UCSD-AML1 (cell line): ENCODE measurements at regions not wholly inside any gene's neighbourhood (a gene's known extent, or its start where the extent isn't known, plus 50 kb on each side); places are given as distances from the start of the nearest gene placed in this dataset.

Experiments
- DNase-seq: peaks from one replicate; lab custom pipeline; 2025; ENCODE audit not compliant: unreplicated experiment; lab: John Stamatoyannopoulos, UW

DNA sequence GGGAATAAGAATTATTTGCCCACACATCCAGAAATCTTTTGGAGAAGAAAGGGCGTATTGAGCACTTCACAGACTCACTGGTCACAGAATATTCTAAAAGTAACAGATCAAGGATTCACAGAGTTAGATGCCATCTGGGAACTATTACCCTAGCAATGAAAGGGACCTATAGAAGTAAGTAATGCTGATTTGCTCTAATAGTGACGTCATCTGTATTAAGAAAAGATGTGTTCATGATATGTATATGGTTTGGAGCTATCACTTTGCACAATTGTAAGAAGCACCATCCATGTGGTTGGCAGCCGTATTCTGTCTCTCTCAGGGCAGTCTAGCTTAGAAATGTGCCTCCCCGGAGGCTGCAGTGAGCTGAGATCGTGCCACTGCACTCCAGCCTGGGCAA, 52.8 kb upstream of the SV2C start:
- no peak for DNase-seq

DNA sequence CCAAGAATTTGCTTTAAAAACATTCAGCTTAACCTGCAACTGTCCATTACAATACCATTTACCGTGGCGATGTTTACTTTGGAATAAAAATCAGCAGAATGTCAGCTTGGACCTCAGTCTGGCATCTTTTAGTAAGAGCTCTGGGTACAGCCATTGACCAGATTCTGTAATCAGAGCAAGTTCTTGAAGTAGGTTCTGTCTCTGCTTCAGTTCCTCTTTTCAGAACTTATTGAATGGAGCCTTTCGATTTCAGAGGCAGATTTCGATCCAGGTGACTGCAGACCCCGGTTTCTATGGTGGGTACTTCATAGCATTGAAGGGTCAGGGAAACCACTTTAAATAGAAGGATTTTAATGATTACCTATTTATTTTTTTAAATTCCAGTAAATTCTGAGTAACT, 53.4 kb upstream of the SV2C start:
- DNase-seq: no peak

- DNase-seq: no peak
Measured at GRCh38 chr5:76025790-76026189, 57.4 kb upstream of the SV2C start.

DNA sequence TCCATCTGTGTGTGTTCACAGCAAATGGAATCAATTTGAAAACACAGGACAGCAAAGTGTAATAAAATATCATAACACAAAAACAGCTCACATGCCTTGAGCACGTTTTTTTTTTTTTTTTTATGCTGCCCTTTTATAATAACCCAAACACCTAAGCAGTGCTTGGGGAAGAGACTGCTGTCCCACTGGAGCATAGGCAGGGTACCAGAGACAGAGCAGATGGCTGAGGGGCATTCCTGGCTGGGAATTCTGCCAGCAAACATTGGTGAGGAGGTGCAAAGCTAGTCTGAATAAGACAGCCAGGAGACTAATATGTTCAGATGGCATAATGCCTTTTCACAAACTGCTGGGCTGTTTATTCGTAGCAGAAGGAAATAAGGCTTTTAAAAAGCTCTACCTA, 58.1 kb upstream of the SV2C start:
- no peak for DNase-seq

GRCh38 chr5:76022611-76023010, 60.6 kb upstream of the SV2C start:
- DNase-seq: no peak

- DNase-seq: no peak
Measured at GRCh38 chr5:76021936-76022584, 61.1 kb upstream of the SV2C start.

GRCh38 chr5:76016258-76016657, 66.9 kb upstream of the SV2C start:
- DNase-seq: no peak

DNA sequence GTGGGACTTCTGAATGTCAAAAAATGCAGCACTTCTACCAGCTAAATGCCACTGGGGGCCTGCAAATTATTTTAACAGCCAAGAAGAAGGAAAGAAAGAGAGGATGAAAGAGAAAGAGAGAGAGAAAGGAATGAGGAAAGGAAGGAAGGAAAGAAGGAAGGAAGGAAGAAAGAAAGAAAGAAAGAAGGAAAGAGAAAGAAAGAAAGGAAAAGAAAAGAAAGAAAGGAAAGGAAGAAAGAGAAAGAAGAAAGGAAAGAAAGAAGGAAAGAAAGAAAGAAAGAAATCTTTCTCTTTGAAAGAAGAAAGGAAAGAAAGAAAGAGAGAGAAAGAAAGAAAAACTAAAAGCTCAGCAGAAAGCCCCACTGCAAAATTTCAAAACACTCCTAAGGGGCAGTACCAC, 69.2 kb upstream of the SV2C start:
- no peak for DNase-seq

DNA sequence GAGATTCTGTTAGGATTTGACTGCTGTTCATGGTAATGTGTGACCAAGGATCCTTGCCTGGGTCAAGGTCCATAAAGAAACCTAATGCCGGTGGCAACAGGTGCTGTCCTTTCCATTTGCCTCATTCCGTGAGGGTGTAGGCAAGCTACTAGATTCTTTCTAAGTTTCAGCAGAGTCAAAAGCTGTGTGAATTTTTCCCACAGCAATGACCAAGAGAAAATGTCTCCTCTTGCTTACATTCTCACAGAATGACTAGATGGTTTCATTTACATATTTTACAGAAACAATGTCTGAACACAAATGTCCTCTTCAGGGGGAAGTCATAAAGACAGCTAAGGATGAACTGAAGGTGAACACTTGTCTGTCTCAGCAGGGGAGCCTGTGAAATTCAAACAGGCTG, 75.3 kb upstream of the SV2C start:
- DNase-seq: no peak

GRCh38 chr5:76000582-76000981, 82.6 kb upstream of the SV2C start:
- DNase-seq: no peak

- DNase-seq: no peak
Measured at GRCh38 chr5:75993643-75994520, 89.3 kb upstream of the SV2C start.

DNA sequence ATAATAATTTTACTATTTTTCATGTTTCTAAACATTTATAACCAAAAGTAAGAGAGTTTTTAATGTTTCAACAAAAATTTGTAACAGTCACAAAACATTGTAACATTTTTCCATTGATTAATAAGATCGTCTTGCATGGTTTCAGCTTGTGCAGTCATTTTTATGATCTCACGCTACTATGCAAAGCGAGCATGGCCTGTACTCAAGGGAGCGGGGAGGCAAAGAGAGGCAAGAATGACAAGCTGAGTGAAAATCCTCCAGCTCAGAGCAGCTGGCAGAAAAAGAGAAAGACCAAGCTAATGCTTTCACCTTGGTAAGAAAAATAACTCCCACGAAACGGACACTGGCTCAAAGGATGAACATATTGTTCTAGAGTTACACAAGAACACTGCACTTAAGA, 90.0 kb upstream of the SV2C start:
- DNase-seq: no peak

DNA sequence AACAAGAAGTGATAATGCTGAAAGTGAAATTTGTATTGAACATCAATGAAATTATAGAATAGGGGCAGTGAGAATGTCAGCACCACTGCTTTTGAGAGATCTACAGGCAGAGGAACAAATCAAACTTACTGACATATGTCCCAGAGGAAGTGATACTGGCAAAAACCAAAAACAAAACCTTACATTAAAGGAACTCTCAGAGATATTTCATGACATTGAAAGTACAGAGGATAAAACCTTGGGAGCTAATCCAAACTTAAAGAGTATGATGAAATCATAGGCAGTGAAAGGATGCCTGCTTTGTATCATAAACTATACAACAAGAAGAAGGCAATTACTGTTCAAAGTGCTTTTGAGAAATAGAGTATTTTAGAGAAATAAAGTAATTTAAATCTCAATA, 90.4 kb upstream of the SV2C start:
- DNase-seq: no peak

GRCh38 chr5:75985077-75985476, 98.1 kb upstream of the SV2C start:
- no peak for DNase-seq

DNA sequence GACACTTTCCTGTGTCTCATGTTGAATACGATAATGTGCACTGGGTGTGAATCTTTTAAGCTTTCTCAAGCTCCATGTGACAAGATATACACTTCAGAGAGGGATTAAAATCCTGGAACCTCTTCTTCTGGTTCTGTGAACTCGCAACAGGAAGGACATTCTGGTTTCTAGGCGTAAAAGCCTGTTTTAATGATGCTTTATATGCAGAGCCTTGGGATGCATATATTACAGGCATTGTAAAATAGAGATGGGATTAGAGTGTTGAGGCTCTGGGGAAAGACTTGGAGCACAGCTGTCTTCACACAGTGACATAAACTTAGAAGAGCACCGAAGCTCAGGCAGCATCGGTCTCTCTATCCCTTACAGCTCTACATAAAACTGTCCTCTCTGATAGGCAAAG, 107.7 kb upstream of the SV2C start:
- no peak for DNase-seq

DNA sequence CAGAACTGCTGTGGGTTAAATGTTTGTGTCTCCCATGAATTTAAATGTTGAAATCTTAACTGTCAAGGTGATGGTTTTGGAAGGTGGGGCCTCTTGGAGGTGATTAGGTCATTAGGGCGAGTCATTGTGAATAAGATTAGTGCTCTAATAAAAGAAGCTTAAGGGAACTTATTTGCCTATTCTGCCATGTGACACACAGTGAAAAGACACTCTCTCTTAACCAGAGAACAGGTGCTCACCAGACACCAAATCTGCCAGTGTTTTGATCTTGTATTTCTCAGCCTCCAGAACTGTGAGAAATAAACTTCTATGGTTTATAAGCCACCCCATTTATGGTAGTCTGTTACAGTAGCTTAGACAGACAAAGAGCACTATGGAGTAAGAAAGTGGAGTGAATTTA, 117.9 kb upstream of the SV2C start:
- no peak for DNase-seq

DNA sequence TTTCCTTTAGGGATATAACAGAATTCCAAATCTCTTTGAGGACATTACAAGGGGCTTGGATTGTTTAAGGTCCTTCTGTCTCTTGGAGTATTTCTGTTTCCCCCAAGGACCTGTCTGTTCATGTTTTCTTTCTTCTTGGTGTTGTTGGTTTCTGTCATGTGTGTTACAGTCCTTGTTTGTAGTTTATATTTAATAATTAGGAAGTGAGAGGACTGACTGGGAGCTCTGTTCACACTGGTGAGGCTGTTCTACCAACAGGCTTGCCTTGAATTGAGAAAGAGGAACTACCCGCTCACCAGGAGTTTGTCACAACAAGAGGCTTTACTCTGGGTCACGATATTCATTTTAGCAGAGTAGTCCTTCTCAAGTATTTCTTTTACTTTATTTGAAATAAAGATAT, 119.2 kb upstream of the SV2C start:
- DNase-seq: no peak

DNA sequence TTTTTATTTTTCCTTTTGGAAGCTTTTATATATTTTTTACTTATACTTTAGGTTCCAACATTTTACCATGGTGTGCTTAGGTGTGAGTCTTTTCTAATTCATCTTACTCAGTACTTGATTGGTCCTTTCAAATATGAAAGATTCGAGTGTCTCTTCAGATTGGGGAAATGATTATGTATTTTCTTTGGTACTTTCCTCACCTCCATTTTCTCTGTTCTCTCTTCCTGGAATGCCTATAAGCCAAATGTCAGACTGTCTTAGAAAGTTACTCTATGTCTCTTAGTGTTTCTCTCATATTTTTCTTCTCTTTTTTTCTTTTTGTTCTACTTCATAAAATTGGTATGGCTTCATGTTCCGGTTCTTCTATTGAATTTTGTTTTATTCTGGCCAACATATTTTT, 119.6 kb upstream of the SV2C start:
- DNase-seq: no peak

DNA sequence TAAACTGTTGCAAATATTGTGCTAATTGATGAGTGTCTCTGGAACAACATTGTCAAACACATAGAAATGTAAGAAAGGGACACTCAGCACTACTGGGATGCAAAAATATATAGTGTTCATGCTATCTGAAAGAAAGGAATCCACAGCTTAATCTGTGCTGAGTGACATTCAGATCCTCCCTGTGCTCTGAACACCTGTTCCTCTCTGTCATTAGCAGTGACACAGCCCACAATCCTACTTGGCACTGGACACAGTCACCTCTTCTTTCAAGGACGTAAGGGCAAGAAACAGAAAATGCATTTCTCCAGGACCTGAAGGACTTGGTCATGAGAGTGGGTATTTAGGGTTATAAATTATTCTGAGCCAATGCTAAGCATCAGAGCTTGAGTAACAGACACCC, 121.4 kb upstream of the SV2C start:
- DNase-seq: no peak

DNA sequence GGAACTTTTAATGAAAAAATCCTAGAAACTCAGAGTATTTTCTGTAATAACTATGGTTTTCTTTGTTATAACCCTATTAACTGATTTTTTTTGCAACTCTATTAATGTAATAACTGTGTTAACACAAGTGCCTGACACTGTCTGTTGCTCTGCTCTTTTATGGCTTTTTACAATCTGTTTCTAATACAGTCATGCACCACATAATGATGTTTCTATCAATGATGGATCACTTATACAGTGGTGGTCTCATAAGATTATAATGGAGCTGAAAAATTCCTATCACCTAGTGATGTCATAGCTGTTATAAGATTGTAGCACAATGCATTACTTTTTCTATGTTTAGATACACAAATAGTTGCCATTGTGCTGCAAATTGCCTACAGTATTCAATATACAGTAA, 123.1 kb upstream of the SV2C start:
- DNase-seq: no peak

- DNase-seq: no peak
Measured at GRCh38 chr5:75952963-75953362, 130.2 kb upstream of the SV2C start.

- no peak for DNase-seq
Measured at GRCh38 chr5:75952291-75952690, 130.9 kb upstream of the SV2C start.

GRCh38 chr5:75951716-75952115, 131.5 kb upstream of the SV2C start:
- no peak for DNase-seq
